KBM-7 (cell line): ENCODE measurements at regions not wholly inside any gene's neighbourhood (a gene's known extent, or its start where the extent isn't known, plus 50 kb on each side); places are given as distances from the start of the nearest gene placed in this dataset.
"Not testable (repeated sequence)": the region's sequence is repeated elsewhere in the genome, so short reads cannot be mapped to it uniquely, and the experiment has no call there.

ENCODE experiments used
- DNase-seq: peaks from one replicate; pipeline ENCODE4 v3.0.0-alpha.2; 2015
- in situ Hi-C: fragments of 300-500 bp; cut with MboI; formaldehyde crosslinking; loops from 2 replicates; pipeline ENCODE4 v1.14.3; 2020; ENCODE audit warnings: low sequenced_read_pairs, low pct_unique_long_range_greater_than_20kb, mixed read lengths

GRCh38 chr4:173626277-173626676, 96.2 kb upstream of the HAND2 start:
- DNase-seq, result peak; percentile 7
- in situ Hi-C loops, result no loop called here

GRCh38 chr4:173618648-173619047, 88.6 kb upstream of the HAND2 start:
- in situ Hi-C loops, result not testable (repeated sequence)

GRCh38 chr4:173609158-173609557, 79.1 kb upstream of the HAND2 start:
- in situ Hi-C loops, result no loop called here

More at GRCh38 chr4:173618648-173619047, 88.6 kb upstream of the HAND2 start:
- not testable (repeated sequence) for DNase-seq

GRCh38 chr4:173608632-173609031, 78.6 kb upstream of the HAND2 start:
- in situ Hi-C loops, DNase-seq: not testable (repeated sequence)

More at GRCh38 chr4:173609158-173609557, 79.1 kb upstream of the HAND2 start:
- DNase-seq, result no peak

- no peak for DNase-seq
- in situ Hi-C loops, result no loop called here
These were observed 61.7 kb upstream of the HAND2 start for GRCh38 chr4:173591760-173592159.

GRCh38 chr4:173590697-173591096, 60.7 kb upstream of the HAND2 start:
- in situ Hi-C loops, result no loop called here

GRCh38 chr4:173585876-173586572, 56.0 kb upstream of the HAND2 start:
- in situ Hi-C loops, result no loop called here
- no peak for DNase-seq

More at GRCh38 chr4:173590697-173591096, 60.7 kb upstream of the HAND2 start:
- no peak for DNase-seq

- in situ Hi-C loops, result no loop called here
- DNase-seq, result no peak
These were observed 54.5 kb upstream of the HAND2 start for GRCh38 chr4:173584506-173584905.
